GM12878 (cell line): ENCODE measurements at regions not wholly inside any gene's neighbourhood (a gene's known extent, or its start where the extent isn't known, plus 50 kb on each side); places are given as distances from the start of the nearest gene placed in this dataset.

Experiments used
- CTCF ChIP-seq, 3 experiments: IDR thresholded peaks in 2 of 3; conservative IDR thresholded peaks in 1 of 3; 2 replicates each; pipeline ENCODE4 v1.5.1; 2011; ENCODE audit warnings: low read depth in 3 of 3, low read length in 3 of 3, mild to moderate bottlenecking in 3 of 3, control low read depth in 2 of 3, moderate library complexity in 2 of 3, inconsistent platforms in 1 of 3, mixed read lengths in 1 of 3; ENCODE audit not compliant: control insufficient read depth in 2 of 3, insufficient read depth in 1 of 3; ENCODE audit errors: extremely low read depth in 1 of 3
- ESRRA ChIP-seq: IDR thresholded peaks from 2 replicates; pipeline ENCODE4 v1.6.1; 2012; ENCODE audit warnings: mild to moderate bottlenecking, low read length, improper control_type of control experiment
- FOS ChIP-seq: IDR thresholded peaks from 3 replicates; pipeline ENCODE4 v1.6.1; 2011; ENCODE audit warnings: borderline replicate concordance; ENCODE audit not compliant: insufficient read length; ENCODE audit errors: extremely low read depth
- JUNB ChIP-seq: IDR thresholded peaks from 2 replicates; pipeline ENCODE4 v1.6.1; 2016; ENCODE audit warnings: antibody characterized with exemption, mild to moderate bottlenecking
- MXI1 ChIP-seq: fragments of 150-350 bp; IDR thresholded peaks from 2 replicates; pipeline ENCODE4 v1.6.1; 2011; ENCODE audit warnings: low read depth, mild to moderate bottlenecking, inconsistent platforms, low read length, improper control_type of control experiment
- NFIC ChIP-seq: IDR thresholded peaks from 2 replicates; pipeline ENCODE4 v1.6.1; 2012; ENCODE audit warnings: low read depth, mild to moderate bottlenecking, inconsistent platforms, low read length, moderate library complexity
- POLR2A ChIP-seq: IDR thresholded peaks from 2 replicates; pipeline ENCODE4 v1.6.1; 2011; ENCODE audit warnings: low read depth, mild to moderate bottlenecking, low read length
- POLR2AphosphoS2 ChIP-seq: IDR thresholded peaks from 2 replicates; pipeline ENCODE4 v1.6.1; 2011; ENCODE audit warnings: low read depth, mild to moderate bottlenecking, low read length, improper control_type of control experiment, moderate library complexity
- SIN3A ChIP-seq: IDR thresholded peaks from 2 replicates; pipeline ENCODE4 v1.6.1; 2012; ENCODE audit warnings: low read depth, low read length, improper control_type of control experiment

DNA sequence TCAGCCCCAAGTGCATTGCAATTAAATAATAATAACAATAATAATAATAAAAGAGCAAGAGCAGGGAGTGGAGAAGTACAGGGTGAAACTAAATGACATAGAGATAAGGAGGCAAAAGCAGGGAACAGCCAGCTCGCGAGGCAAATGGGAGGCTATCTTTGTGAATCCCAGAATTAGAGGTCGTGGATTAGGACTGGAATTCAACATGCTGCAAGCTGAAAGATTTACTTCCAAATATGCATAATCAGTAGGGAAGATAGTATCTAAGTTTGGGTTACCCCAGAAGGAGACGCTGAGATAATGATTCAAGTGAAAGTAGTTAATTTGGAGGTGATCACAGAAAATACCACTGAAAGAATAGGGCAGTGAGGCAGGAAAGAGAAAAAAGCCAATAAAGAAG is 119.4 kb upstream of the UBE2E2 start:
- TF ChIP-seq CTCF (IDR thresholded peaks at IDR 0.05 in 2 of 3, conservative IDR thresholded peaks at IDR 0.05 in 1 of 3; ENCODE audit: control insufficient read depth in 2 of 3, extremely low read depth in 1 of 3, insufficient read depth in 1 of 3, low read depth in 3 of 3, low read length in 3 of 3) (no peak), FOS (no peak), JUNB (no peak), SIN3A (no peak), POLR2AphosphoS2 (no peak), ESRRA (no peak), NFIC (no peak), MXI1 (no peak), POLR2A (no peak)
